HL-60 (cell line): ENCODE measurements at regions not wholly inside any gene's neighbourhood (a gene's known extent, or its start where the extent isn't known, plus 50 kb on each side); places are given as distances from the start of the nearest gene placed in this dataset.

Experiments
- POLR2AphosphoS5 ChIP-seq: IDR thresholded peaks from 2 replicates; pipeline ENCODE4 v1.6.1; 2012; ENCODE audit warnings: low read depth
- TF ChIP-seq, protein P1 (sequence below): IDR thresholded peaks from one replicate; pipeline ENCODE4 v1.5.1; 2011; ENCODE audit warnings: low read length, control low read depth, inconsistent platforms; ENCODE audit not compliant: insufficient read depth
- TF ChIP-seq, protein P2 (sequence below): IDR thresholded peaks from 2 replicates; pipeline ENCODE4 v1.6.1; 2012; ENCODE audit warnings: low read depth; ENCODE audit not compliant: insufficient replicate concordance

- TF ChIP-seq, protein P1, sequence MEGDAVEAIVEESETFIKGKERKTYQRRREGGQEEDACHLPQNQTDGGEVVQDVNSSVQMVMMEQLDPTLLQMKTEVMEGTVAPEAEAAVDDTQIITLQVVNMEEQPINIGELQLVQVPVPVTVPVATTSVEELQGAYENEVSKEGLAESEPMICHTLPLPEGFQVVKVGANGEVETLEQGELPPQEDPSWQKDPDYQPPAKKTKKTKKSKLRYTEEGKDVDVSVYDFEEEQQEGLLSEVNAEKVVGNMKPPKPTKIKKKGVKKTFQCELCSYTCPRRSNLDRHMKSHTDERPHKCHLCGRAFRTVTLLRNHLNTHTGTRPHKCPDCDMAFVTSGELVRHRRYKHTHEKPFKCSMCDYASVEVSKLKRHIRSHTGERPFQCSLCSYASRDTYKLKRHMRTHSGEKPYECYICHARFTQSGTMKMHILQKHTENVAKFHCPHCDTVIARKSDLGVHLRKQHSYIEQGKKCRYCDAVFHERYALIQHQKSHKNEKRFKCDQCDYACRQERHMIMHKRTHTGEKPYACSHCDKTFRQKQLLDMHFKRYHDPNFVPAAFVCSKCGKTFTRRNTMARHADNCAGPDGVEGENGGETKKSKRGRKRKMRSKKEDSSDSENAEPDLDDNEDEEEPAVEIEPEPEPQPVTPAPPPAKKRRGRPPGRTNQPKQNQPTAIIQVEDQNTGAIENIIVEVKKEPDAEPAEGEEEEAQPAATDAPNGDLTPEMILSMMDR, result no peak
- TF ChIP-seq POLR2AphosphoS5, result no peak
- TF ChIP-seq, protein P2, sequence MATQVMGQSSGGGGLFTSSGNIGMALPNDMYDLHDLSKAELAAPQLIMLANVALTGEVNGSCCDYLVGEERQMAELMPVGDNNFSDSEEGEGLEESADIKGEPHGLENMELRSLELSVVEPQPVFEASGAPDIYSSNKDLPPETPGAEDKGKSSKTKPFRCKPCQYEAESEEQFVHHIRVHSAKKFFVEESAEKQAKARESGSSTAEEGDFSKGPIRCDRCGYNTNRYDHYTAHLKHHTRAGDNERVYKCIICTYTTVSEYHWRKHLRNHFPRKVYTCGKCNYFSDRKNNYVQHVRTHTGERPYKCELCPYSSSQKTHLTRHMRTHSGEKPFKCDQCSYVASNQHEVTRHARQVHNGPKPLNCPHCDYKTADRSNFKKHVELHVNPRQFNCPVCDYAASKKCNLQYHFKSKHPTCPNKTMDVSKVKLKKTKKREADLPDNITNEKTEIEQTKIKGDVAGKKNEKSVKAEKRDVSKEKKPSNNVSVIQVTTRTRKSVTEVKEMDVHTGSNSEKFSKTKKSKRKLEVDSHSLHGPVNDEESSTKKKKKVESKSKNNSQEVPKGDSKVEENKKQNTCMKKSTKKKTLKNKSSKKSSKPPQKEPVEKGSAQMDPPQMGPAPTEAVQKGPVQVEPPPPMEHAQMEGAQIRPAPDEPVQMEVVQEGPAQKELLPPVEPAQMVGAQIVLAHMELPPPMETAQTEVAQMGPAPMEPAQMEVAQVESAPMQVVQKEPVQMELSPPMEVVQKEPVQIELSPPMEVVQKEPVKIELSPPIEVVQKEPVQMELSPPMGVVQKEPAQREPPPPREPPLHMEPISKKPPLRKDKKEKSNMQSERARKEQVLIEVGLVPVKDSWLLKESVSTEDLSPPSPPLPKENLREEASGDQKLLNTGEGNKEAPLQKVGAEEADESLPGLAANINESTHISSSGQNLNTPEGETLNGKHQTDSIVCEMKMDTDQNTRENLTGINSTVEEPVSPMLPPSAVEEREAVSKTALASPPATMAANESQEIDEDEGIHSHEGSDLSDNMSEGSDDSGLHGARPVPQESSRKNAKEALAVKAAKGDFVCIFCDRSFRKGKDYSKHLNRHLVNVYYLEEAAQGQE, result no peak
Measured at GRCh38 chrX:107551546-107551945, 76.8 kb upstream of the PRPS1 start.
